NCI-H2029 (cell line): ENCODE measurements at regions not wholly inside any gene's neighbourhood (a gene's known extent, or its start where the extent isn't known, plus 50 kb on each side); places are given as distances from the start of the nearest gene placed in this dataset.
A peak's percentile ranks its signal among the peaks of the same experiment; 100 is the strongest.

Source experiments
- DNase-seq: peaks from one replicate; lab custom pipeline; 2025; lab: John Stamatoyannopoulos, UW

DNA sequence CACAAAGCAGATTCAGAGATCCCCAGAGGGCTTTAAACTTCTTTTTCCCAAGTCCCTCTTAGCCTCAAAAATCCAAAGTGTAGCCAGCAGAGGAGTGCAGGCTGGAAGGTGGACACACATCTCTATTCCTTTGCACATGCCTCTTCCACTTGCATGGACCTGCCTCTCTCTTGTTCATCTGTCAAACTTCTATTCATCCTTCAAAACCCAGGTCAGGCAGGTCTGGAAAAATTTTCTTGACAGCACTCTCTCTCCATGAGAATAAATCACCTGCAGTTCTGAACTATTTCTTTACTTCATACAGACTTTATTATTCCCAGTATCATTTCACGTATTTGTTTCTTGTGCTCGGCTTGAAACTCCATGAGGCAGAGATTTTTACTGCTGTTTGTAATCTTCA is 127.5 kb downstream of the SS18 start:
- no peak for DNase-seq

DNA sequence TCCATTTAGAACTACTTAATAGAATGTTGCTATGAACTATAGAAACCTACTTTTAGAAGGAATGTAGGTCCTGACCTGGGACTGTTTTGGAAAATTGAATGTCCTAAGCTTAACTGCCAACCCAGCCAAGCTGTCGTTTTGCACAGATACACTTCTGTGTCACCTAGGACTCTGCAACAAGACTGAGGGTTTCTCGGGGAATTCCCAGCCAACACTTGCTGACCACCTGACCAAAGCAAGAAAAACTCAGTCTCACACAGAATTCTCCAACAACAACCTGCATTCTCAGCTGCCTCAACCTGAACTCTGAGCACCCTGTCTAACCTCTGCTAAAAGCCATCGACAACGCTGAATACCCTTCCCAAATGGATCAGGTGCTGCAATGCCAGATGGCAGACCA is 128.2 kb downstream of the SS18 start:
- no peak for DNase-seq

DNA sequence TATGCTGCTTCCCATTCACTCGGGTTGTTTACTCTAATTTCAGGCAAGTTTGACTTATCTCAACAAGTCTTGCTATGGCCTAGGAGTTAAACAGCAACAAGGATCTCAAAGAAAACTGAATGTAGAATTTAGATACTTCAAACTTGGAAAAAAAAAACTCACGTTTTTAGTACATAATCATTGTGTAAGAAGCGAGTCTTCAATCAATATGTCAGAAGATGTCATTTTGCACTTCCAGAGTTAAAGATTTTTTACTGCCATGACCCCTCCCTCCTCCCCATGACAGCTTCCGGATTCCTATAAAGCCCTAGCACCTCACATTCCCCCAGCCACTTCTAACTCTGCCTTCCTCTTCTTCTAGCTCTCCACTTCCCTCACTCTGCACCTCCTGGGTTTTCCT is 133.4 kb downstream of the SS18 start:
- no peak for DNase-seq

DNA sequence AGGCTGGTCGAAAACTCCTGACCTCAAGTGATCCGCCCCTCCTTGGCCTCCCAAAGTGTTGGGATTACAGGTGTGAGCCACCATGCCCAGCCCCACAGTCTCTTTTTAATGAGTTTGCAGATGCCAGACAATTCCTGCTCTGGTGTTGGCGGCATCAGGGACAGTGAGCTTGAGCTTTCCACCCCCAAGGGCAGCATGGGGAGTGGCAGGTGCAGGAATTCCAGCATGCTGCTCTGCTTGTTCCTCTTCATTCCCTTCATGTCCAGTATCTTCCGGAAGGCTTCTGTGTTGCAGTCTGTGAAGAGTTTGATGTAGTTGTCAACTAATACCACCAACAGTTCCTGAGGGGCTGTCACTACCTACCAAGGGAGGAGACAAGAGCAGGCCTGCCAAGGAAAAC is 137.3 kb downstream of the SS18 start:
- DNase-seq = no peak

DNA sequence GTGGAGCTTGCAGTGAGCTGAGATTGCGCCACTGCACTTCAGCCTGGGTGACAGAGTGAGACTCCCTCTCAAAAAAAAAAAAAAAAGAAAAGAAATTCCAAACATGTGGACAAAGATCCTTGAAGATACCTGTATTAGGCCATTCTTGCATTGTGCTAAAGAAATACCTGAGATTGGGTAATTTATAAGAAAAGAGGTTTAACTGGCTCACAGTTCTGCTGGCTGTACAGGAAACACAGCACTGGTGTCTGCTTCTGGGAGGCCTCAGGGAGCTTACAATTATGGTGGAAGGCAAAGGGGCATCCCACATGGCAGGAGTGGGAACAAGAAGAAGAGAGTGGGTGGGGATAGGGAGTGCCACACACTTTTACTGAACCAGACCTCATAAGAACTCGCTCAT is 140.1 kb downstream of the SS18 start:
- no peak for DNase-seq

DNA sequence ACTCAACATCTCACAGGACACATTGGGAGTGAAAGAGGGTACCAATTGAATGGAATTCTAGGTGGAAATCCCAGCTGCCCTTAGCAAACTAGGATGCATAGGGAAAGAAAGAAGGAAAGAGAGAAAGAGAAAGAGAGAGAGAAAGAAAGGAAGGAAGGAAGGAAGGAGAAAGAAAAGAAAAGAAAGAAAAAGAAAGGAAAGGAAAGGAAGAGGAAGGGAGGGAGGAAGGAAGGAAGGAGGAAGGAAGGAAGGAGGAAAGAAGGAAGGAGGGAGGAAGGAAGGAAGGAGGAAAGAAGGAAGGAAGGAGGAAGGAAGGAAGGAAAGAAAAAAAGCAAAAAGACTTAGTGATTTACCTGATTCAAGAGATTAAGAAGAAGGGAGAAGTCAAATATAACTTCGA is 143.9 kb downstream of the SS18 start:
- no peak for DNase-seq

DNA sequence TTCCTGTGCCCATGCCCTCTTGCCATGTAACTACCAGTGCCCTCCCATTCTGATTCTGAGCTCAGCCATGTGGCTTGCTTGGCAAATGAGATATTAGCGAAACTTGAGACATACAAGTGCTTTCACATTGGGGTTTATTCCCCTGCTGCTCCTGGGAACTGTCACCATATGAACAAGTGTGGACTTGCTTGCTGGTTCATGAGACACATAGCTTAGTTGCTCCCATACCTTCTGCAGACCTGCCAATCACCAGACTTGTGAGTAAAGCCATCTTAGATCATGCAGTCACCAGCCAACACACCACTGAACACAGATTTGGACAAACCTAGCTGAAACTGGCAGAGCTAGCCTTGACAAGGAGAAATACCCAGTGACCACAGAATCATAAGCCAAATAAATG is 155.1 kb downstream of the SS18 start:
- DNase-seq = no peak

DNA sequence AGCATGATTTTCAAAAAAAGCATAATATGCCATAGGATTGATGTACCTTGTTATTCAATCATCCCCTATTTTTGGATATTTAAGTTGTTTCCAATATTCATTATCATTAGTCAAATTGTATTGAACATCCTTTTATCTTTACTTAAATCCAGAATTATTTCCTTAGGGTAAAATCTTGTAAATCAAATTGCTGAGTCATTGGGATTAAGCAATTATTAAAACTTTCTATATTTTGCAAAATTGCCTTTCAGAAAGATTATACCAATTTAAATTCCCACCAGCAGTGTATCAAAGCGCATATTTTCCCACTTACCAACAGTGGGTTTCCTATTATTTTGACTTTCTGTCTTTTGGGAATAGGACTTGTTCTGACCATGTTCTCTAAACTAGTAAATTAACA is 159.3 kb downstream of the SS18 start:
- no peak for DNase-seq

DNA sequence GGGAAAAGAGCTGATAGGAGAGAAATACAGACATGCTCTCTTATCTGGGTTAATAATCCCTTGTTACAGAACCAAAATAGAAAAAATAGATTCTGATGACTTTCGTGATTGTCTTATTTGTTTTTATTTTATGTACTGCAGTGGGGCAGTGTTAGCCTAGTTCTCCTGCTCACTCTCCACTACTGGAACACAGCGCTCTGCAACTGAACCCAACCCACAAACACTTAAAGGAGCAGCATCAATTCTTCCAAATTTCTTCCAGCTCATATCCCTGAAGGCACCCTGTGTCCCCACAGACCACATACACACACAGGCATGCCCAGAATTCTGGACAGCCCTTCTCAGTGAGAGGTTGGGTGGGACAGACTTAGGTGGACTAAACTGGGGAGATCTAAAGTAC is 160.6 kb downstream of the SS18 start:
- DNase-seq = no peak

DNA sequence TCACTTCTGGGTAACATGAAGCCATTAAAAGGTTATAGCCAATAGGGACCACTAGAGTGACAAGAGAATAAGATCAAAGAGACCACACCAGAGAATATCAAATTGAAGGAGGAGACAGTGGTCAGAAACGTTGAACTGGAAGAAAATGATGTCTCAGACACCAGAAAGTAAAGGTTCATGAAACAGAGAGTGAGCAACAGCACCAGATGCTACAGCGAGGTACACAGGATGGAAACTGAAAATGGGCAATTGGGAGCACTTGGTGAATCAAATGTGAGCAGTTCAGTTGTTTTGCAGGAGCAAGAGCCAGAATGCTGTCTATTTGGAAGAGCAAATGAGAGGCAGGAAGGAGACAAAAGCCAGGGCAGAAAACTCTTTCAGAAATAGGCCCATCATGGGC is 162.6 kb downstream of the SS18 start:
- no peak for DNase-seq

DNA sequence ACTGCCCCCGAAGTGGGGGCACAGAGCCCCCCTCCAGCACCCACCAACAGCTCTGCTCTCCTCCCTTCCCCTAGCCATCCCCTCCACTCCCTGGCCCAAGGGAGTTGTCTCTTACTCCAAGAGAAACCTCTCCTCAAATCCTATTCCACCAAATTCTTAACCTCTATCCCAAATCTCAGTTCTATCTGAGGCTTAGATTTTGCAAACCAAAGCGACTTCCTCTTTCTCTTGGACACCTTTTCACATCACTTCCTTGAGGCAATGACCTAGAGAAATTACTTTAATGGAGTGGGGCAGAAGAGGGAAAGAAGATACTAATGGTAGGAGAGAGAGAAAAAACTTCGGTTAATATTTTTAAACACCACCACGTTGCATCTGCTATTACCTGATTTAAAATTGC is 167.2 kb downstream of the SS18 start:
- no peak for DNase-seq

DNA sequence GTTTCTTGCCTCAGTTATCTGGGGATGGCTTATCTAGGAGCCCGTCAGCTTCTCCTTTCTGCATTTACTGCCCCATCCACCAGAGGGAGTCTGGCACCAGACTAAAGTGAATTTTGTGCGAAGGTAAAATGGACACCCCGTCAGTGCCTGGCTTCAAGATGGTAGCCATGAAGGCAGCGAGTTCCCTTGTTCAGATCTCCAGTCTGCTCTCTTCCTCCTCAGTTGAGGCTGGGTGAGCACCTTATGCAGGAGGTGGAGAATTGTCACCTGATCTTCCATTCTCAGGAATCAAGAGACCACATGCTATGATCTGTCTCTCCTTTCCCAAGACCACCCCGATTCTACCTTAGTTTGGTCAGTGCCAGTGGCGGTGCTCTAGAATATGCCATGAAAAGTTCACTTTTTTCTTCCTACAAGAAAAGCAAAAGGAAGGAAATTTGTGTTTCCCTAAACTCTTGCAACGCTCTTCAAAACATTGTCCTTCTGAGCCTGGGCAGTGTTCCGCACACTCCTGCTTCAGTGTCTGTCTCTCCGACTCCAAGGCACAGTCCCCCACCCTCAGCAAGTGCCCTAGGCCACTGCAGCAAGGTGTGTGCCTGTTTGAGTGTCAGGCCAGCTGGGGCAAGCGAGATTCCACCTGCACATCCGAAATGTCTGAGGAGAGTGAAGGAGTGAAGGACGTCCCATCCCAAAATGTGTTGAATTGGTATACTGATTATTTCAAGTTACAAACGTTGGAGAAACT is 168.6 kb downstream of the SS18 start:
- DNase-seq = peak; percentile 3

DNA sequence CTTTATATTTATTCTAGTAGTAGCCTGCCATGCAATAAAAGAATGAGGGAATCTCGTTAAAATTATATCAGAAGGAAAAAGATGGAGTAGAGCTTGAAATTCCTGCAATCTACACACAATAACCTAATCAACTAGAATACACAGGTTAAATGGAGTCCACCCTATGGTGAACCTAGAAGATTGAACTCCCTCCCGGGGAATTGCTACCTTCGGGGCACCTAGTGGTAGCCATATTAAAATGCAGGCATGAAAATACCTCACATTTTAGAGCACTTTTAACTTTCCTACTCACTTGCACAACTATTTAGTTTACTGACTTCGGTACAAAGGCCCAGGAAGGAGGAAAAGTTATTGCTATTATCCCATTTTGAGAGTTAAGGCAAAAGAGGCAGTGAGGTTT is 174.5 kb downstream of the SS18 start:
- no peak for DNase-seq

DNA sequence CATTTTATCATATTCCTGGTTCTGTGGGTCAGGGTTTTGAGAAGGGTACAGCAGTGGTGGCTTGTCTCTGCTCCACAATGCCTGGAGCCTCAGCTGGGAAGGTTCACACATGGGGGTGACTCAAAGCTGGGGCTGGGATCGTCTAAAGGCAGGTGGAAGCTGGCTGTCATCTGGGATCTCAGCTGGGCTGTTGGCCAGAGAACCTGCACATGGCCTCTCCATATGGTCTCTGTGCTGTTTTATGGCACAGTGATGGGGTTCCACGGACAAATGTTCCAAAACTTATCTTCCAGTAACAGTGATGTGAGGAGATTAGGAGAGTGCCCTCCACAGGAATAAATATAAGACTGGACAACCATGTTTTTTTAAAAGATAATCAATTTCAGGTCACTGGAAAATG is 191.4 kb downstream of the SS18 start:
- DNase-seq = no peak

DNA sequence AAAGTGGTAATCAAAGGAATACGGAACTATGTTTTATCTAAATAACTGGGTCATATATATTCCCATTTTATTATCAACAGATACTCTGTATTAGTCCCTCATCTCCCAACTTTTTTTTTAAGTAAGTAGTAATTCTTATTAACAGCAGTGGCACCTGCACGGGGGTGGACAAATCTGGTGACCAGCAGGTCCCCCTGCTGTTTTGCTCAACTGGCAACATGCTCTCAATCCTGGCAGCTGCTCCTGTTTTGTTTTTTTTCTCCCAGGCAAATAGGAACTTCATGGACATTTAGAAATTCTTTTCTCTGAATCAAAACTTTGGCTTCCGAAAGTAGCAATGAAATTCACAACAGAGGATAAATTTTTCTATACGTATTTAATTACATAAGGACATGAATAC is 193.5 kb downstream of the SS18 start:
- no peak for DNase-seq

DNA sequence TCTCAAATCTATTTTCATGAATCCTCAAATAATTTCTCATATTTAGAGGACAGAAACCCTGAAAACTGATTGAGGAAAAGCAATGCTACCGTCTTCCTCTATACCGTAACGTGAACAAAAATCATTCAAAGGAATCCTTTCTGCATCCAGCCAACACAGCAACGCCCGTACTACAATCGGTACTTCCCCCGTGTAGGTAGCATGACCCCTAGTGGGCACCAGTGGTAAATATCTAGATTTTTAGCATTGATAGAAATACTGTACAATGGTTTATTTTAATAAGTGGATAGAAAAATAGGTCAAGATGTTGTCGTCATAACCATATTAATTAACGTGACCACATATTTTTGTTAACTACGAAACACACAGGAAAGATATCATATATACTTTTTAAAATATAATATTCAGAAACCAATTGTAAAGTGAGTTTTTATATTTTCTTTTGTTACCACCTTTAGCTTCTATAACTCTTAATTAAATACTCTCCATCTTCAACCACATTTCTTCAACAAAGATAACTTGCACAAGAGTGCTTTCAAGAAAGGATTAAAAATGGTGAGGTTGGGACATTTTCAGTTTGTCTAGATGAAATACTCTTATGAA is 194.1 kb downstream of the SS18 start:
- DNase-seq = peak; percentile 25

DNA sequence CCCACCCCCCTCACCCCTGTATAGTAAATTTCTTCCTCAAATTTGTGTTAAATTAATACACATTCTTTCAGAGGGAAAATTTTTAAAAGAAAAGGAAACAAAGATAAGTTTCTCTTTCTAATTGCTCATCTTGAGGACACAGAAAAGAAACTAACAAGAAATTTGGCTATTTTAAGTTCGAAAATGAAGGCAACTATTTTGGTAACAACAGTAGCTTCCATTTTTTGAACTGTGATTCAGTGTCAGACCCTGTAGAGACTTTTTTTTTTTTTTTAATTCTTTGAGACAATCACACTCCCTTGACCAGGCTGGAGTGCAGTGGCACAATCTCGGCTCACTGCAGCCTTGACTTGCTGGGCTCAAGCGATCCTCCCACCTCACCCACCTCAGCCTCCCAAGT is 194.9 kb downstream of the SS18 start:
- no peak for DNase-seq

DNA sequence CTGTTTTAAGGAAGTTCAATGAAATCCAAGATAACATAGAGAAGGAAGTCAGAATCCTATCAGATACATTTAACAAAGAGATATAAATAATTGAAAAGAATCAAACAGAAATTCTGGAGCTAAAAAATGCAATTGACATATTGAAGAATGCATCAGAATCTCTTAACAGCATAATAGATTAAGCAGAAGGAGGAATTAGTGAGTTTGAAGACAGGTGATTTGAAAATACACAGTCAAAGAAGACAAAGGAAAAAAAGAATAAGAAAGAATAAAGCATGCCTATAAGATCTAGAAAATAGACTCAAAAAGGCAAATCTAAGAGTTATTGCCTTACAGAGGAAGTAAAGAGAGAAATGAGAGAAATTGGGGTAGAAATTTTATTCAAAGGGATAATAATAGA is 204.1 kb downstream of the SS18 start:
- DNase-seq = no peak

DNA sequence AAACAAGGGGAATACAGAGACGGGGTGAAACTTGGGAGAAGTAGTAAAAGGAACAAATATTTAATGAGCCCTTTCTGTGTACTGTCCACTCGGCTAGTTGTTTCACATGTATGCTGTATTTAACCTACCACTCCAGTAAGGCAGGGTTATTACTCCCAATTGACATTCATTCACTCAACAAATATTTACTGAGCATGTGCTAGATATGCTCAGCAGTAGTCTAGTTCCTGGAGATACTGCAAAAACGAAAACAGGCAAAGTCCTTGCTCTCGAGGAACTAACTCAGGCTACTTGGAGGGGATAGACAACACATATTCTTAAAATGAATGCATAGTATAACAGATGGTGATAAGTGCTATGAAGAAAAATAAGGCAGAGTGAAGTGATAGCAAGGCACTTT is 207.3 kb downstream of the SS18 start:
- peak; percentile 12 for DNase-seq

DNA sequence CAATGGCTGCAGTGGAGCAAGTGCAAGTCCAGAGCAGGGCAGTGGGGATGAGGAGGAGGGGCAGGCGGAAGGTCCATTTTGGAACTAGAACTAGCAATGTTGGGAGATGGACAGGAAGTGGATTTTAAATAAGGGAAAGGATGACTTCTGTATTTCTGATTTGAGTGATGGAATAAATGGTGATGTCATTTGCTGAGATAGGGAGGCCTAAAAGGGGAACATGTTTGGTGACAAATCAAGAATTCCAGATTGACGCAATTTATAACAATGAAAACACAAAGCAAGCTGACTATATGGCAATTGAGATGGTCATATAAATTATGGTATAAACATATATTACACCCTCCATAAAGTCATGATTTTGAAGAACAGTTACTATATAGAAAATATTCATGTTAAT is 209.3 kb downstream of the SS18 start:
- no peak for DNase-seq

DNA sequence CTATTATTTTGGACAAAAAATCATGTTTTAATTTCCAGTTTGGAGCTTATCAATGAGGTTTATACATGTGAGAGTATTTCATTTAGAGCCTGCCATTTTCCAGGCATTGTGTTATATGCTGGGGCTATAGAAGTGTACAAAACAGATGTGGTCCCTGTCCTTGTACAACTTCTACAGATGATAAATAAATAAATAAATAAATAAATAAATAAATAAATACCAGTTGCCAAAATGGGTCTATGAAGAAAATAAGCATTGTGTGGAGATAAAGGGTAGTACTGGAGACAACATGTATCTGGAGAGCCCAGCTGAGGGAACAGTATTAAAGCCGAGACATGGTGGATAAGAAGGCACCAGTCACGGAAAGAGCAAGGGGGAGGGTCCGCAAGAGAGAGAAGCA is 210.0 kb downstream of the SS18 start:
- DNase-seq = no peak

DNA sequence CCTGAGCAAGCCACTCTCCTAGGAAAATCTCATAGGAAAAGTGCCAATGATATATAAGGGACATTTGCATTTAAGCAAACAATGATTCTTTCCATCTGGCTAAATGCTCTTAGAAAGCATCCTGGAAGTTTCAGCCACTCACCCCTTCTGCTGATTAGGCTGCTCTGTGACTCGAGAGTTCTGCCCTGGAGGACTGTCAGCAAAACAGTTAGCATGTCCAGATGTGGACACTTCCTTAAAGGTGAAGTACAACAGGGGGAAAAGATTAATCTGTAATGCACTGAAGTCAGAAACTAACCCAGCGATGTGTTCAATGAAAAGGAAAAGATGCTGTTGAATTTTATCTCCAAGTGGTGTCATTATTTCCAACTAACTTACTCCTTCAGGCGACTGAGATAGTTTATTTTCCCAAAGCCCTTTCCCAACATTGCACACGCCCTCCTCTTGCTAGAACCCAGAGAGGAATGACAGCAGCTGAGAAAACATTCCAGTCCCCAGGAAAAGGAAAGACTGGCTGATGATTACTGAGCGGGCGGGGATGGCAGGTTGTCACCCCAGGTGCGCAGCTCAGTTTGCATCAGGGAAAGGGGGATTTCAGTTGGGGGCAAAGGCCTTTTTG is 214.0 kb downstream of the SS18 start:
- no peak for DNase-seq

DNA sequence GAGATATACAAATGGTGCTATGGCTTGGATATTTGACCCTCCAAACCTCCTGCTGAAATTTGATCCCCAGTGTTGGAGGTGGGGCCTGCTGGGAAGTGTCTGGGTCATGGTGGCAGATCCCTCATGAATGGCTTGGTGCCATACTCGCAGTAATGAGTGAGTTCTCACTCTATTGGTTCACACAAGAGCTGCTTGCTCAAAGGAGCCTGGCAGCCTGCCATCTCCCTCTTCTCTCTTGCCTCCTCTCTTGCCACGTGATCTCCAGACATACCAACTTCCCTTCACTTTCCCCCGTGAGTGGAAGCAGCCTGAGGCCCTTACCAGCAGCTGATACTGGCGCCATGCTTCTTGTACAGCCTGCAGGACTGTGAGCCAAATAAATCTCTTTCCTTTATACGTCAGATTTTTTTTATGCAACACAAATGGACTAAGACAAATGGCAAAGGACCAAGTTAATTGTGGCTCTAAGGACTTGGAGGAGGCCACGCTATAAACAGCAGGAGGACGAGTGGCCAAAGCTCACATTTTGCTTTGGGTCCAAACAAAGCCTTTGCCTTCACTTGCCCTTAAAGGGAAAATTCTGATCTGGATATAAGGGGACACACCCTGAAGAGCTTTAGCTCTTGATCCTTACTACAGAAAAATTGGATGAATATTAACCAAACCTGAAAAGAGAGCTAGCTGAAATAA is 214.7 kb downstream of the SS18 start:
- DNase-seq = peak; percentile 82
